Kidney (tissue), 13 donors: ENCODE measurements at regions not wholly inside any gene's neighbourhood (a gene's known extent, or its start where the extent isn't known, plus 50 kb on each side); places are given as distances from the start of the nearest gene placed in this dataset.

ENCODE experiments used
- DNase-seq, 5 donors: peaks; one replicate each; pipeline ENCODE4 v3.0.0-alpha.2; 2013 to 2020
- FAIRE-seq: peaks from 2 replicates; lab custom pipeline; 2012; peaks lifted over from hg19 to GRCh38; lab: Jason Lieb, UNC
- H3K27ac ChIP-seq, 2 donors: one replicate each; pipeline ENCODE4 v1.7.0; 2013; ENCODE audit warnings: low read depth in 2 of 2, low read length in 2 of 2, inconsistent platforms in 1 of 2
- H3K27me3 ChIP-seq: one replicate; pipeline ENCODE4 v1.7.1; 2013; ENCODE audit warnings: low read length, inconsistent platforms; ENCODE audit not compliant: control insufficient read depth, insufficient read depth
- H3K36me3 ChIP-seq, 3 donors: one replicate each; pipeline versions ENCODE4 v1.7.0 to v1.7.1; 2013; ENCODE audit warnings: low read length in 3 of 3, control low read depth in 1 of 3, inconsistent platforms in 1 of 3; ENCODE audit not compliant: insufficient read depth in 3 of 3, control insufficient read depth in 2 of 3
- H3K4me1 ChIP-seq, 3 donors: one replicate each; pipeline versions ENCODE4 v1.7.0 to v1.7.1; 2013; ENCODE audit warnings: low read length in 3 of 3, inconsistent platforms in 1 of 3, low read depth in 1 of 3; ENCODE audit not compliant: control insufficient read depth in 2 of 3, insufficient read depth in 2 of 3
- H3K4me3 ChIP-seq, 3 donors: one replicate each; pipeline versions ENCODE4 v1.7.0 to v1.8.1; 2013; ENCODE audit warnings: low read length in 3 of 3, control low read depth in 1 of 3, inconsistent platforms in 1 of 3
- H3K9ac ChIP-seq, 3 donors: one replicate each; pipeline versions ENCODE4 v1.7.0 to v1.7.1; 2013; ENCODE audit warnings: low read length in 3 of 3, control low read depth in 1 of 3, inconsistent platforms in 1 of 3
- H3K9me3 ChIP-seq, 3 donors: one replicate each; pipeline versions ENCODE4 v1.7.0 to v1.7.1; 2013; ENCODE audit warnings: low read length in 3 of 3, control low read depth in 1 of 3, inconsistent platforms in 1 of 3; ENCODE audit not compliant: control insufficient read depth in 2 of 3, insufficient read depth in 1 of 3
- CTCF ChIP-seq: IDR thresholded peaks from 3 replicates; pipeline ENCODE4 v1.5.1; 2012; ENCODE audit warnings: mild to moderate bottlenecking, moderate library complexity, borderline replicate concordance; ENCODE audit not compliant: insufficient read depth; ENCODE audit errors: extremely low read depth
- intact Hi-C: fragments of 100-400 bp; cut with DNase I; formaldehyde crosslinking; loops from one replicate; pipeline ENCODE4 v1.11.1; 2022
- donor health status: control.
- donor health status: control.
- donor health status: control.
- donor health status: control.
- donor health status: control.
- donor health status: DM: yes; HTN: yes; CAD: no.
- donor health status: Normal renal cell carcinoma (clear cell type).

- FAIRE-seq = no peak
- Histone ChIP-seq H3K9ac (no peak overlapping the region), H3K4me1 (no peaks in the 10 kb centered on the region), H3K4me3 (no peak overlapping the region), H3K9me3 (no peaks in the 10 kb centered on the region), H3K36me3 (no peaks in the 10 kb centered on the region), H3K27me3 (no peaks in the 10 kb centered on the region), H3K27ac (no peak overlapping the region)
- no peak for DNase-seq
- TF ChIP-seq CTCF = no peak
- intact Hi-C loops = no loop called here
These were observed 166.7 kb upstream of the PRNP start for GRCh38 chr20:4519534-4519933.

GRCh38 chr20:4516876-4517275, 169.4 kb upstream of the PRNP start:
- DNase-seq (no peak), FAIRE-seq (no peak)
- H3K27me3 ChIP-seq = no peaks in the 10 kb centered on the region
- no peak overlapping the region for H3K4me3 ChIP-seq
- H3K9ac ChIP-seq = no peak overlapping the region
- H3K4me1 ChIP-seq = no peaks in the 10 kb centered on the region
- H3K27ac ChIP-seq = no peak overlapping the region
- intact Hi-C loops = no loop called here
- H3K36me3 ChIP-seq = no peaks in the 10 kb centered on the region
- TF ChIP-seq CTCF = no peak
- no peaks in the 10 kb centered on the region for H3K9me3 ChIP-seq

- DNase-seq (no peak), FAIRE-seq (no peak)
- intact Hi-C loops = no loop called here
- Histone ChIP-seq H3K27ac (no peak overlapping the region), H3K4me3 (no peak overlapping the region), H3K36me3 (no peaks in the 10 kb centered on the region), H3K9me3 (peaks cover 0 to 3% (median 0%) of the 10 kb centered on the region in 3 donors), H3K4me1 (no peaks in the 10 kb centered on the region), H3K9ac (no peak overlapping the region), H3K27me3 (no peaks in the 10 kb centered on the region)
- no peak for TF ChIP-seq CTCF
These were observed 172.5 kb upstream of the PRNP start for GRCh38 chr20:4513720-4514119.

- no peak overlapping the region for H3K27ac ChIP-seq
- peaks cover 0 to 3% (median 0%) of the 10 kb centered on the region in 3 donors for H3K9me3 ChIP-seq
- no peak overlapping the region for H3K4me3 ChIP-seq
- H3K36me3 ChIP-seq = no peaks in the 10 kb centered on the region
- H3K27me3 ChIP-seq = no peaks in the 10 kb centered on the region
- FAIRE-seq (no peak), DNase-seq (no peak)
- intact Hi-C loops = no loop called here
- H3K9ac ChIP-seq = no peak overlapping the region
- H3K4me1 ChIP-seq = no peaks in the 10 kb centered on the region
- no peak for TF ChIP-seq CTCF
These were observed 173.2 kb upstream of the PRNP start for GRCh38 chr20:4512891-4513550.
